HUES64 (cell line): ENCODE measurements at regions not wholly inside any gene's neighbourhood (a gene's known extent, or its start where the extent isn't known, plus 50 kb on each side); places are given as distances from the start of the nearest gene placed in this dataset.

ENCODE experiments used
- H3K27ac ChIP-seq: 2 replicates; pipeline ENCODE4 v1.7.0; 2013; ENCODE audit warnings: low read depth, low read length, inconsistent platforms
- H3K27me3 ChIP-seq: 2 replicates; pipeline ENCODE4 v1.6.1; 2013; ENCODE audit warnings: mild to moderate bottlenecking, low read length; ENCODE audit not compliant: insufficient read depth
- H3K36me3 ChIP-seq: 2 replicates; pipeline ENCODE4 v1.6.1; 2013; ENCODE audit warnings: mild to moderate bottlenecking, low read length; ENCODE audit not compliant: insufficient read depth
- H3K4me1 ChIP-seq: 2 replicates; pipeline ENCODE4 v1.6.1; 2013; ENCODE audit warnings: mild to moderate bottlenecking, low read length, moderate library complexity; ENCODE audit not compliant: insufficient read depth
- H3K4me3 ChIP-seq: 2 replicates; pipeline ENCODE4 v1.5.1; 2013; ENCODE audit warnings: mild to moderate bottlenecking, low read length, moderate library complexity
- H3K9ac ChIP-seq: 2 replicates; pipeline ENCODE4 v1.6.1; 2013; ENCODE audit warnings: mild to moderate bottlenecking, low read depth, low read length
- H3K9me3 ChIP-seq: 2 replicates; pipeline ENCODE4 v1.6.1; 2013; ENCODE audit warnings: low read depth, low read length; ENCODE audit not compliant: insufficient read depth
- WGBS: fragments of 150-250, 120-280 bp; methylation state at CpG from one replicate; pipeline ENCODE4 v1.1.7; 2013; ENCODE audit warnings: missing lambda C conversion rate; 5-methylcytosine and 5-hydroxymethylcytosine counted together

DNA sequence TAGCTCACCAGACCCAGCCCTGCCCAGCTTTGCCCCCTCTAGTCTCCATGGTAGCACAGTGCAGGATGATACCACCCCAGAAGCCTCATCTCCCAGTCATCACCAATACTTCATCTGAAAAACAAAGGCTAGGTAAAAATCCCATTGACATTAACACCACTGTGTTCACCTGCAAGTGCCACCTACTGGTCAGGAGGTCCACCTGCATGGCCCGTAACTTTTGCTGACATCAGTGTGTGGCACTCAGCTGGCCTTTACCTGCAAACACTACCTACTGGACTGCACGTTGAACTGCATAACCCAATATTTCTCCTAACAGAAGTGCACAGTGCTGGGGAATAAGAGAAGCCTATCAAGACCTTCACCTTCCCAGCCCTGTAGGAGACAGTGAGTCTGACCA, 234.7 kb upstream of the ADGRB3 start:
- Histone ChIP-seq H3K36me3 (no peaks in the 10 kb centered on the region), H3K9me3 (peaks cover 7% of the 10 kb centered on the region; the same call in 1 of the 2 replicates), H3K9ac (no peak overlapping the region), H3K27me3 (no peaks in the 10 kb centered on the region), H3K4me3 (no peak overlapping the region), H3K27ac (no peak overlapping the region), H3K4me1 (no peaks in the 10 kb centered on the region)
- 95% methylated on average over 2 of the region's 2 CpGs for WGBS

DNA sequence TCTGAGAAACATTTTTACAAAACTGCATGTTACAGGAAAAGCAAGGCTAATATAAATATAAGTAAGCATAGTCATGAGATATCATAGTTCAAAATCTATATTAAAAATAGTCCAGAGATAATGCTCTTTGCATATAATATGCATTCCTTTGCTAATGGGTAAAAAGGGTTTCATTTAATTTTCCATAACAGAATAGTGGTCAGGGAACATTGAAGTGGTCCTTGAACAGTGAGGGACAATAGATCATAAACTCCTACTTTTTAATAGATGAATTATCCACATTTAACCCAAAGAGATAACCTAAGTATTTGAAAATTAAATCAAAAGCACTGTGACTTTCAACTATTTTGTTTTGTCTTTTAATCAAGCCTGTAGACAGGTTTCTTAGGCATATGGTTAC, 243.1 kb upstream of the ADGRB3 start:
- no peaks in the 10 kb centered on the region; the same call in 1 of the 2 replicates for H3K9me3 ChIP-seq

DNA sequence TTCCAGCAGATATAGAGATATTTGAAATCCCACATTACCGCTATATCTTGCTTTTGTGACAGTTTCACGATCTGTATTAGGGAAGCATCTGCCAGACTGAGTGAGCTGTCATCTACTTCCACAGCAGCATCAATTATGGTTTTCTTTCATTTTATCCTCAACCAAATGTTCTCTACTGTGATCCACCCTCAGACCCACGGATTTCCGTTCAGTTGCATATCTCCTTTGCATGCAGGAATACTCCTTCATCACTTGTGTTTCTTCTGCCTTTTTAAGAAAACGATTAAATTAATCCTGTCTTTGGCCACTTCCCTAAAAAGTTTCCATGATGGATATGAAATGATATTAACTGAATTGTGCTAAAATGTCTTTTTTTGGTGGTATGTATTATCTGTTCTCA, 262.1 kb upstream of the ADGRB3 start:
- no peaks in the 10 kb centered on the region; the same call in 1 of the 2 replicates for H3K4me1 ChIP-seq
- H3K9me3 ChIP-seq: no peaks in the 10 kb centered on the region
- 92% methylated on average over 5 of the region's 5 CpGs for WGBS
- no peak overlapping the region for H3K4me3 ChIP-seq
- no peaks in the 10 kb centered on the region for H3K36me3 ChIP-seq
- H3K27me3 ChIP-seq: no peaks in the 10 kb centered on the region
- no peak overlapping the region for H3K27ac ChIP-seq
- no peak overlapping the region for H3K9ac ChIP-seq

More for the DNA sequence above, 243.1 kb upstream of the ADGRB3 start:
- no peak overlapping the region for H3K9ac ChIP-seq
- no peaks in the 10 kb centered on the region for H3K4me1 ChIP-seq
- H3K4me3 ChIP-seq: no peak overlapping the region
- no peaks in the 10 kb centered on the region for H3K36me3 ChIP-seq
- no peak overlapping the region for H3K27ac ChIP-seq
- H3K27me3 ChIP-seq: no peaks in the 10 kb centered on the region

DNA sequence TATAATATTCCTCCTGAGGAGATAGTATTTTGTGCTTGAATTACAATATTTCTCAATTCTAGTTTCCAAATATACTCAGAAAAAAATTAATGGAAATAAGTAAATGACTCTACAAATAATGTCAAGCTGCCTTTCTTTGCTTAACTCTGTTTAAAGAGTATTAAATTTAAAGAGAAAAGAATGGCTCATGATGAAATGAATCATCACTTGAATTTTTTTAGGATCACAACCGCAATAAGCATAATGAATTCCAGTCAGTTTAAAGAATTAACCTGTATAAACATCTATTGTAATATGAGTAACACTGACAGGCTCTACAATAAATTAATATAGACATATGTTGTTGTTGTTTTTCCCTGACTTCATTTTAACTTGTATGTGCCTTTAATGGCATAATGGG, 266.2 kb upstream of the ADGRB3 start:
- Histone ChIP-seq H3K9me3 (no peaks in the 10 kb centered on the region), H3K27ac (no peak overlapping the region), H3K4me1 (no peaks in the 10 kb centered on the region), H3K4me3 (no peak overlapping the region), H3K27me3 (no peaks in the 10 kb centered on the region), H3K36me3 (no peaks in the 10 kb centered on the region), H3K9ac (no peak overlapping the region)
- no CpG with 5 or more reads among the region's 1 CpG for WGBS

DNA sequence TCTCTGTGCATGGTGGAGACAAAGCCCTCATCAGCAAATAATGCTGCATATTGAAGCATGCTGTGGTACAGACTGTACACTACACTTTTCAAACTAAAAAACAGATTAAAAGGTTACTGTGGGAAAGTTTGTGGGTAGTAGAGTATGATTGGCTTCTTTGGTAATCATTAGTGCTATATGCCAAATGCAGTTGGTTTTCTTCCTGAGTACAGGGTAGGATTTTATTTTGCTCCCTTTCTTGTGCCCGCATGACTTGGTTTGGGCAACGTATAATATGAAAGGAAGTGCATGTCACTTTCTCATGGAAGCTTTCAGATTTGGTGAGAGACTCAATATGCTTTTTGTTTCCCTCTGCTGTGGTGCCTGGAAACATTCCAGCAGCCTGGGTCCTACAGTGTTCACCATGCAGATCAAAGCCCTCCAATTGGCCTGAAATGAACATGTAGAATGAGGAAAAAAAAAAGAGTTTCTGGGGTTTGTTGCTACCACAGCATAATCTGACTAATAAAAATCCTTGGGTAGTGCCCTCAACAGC, 270.7 kb upstream of the ADGRB3 start:
- no peaks in the 10 kb centered on the region for H3K27me3 ChIP-seq
- WGBS: 92% methylated on average over 2 of the region's 2 CpGs
- H3K9ac ChIP-seq: no peak overlapping the region
- no peak overlapping the region for H3K27ac ChIP-seq
- H3K9me3 ChIP-seq: no peaks in the 10 kb centered on the region
- no peaks in the 10 kb centered on the region for H3K36me3 ChIP-seq
- no peak overlapping the region for H3K4me3 ChIP-seq
- no peaks in the 10 kb centered on the region for H3K4me1 ChIP-seq

DNA sequence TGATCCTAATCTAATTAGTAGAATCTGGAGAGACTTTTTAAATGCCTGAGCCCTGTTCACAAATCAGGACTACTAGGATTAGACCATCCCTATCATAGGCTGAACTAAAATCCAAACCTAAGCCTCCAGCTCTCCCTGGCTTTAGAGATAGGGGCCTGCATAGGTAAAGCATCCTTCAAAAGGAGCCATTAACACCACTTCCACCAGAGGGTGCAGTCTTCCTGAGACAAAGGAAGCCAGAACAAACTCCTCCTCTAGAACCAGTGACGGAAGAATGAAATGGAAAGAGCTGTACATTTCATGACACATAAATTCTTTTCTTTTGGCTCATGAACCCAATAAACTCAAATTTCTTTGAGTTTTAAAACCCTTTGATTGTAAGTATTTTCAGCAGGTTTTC, 291.2 kb upstream of the ADGRB3 start:
- Histone ChIP-seq H3K4me3 (no peak overlapping the region), H3K36me3 (no peaks in the 10 kb centered on the region), H3K9ac (no peak overlapping the region), H3K9me3 (no peaks in the 10 kb centered on the region), H3K4me1 (no peaks in the 10 kb centered on the region), H3K27me3 (no peaks in the 10 kb centered on the region), H3K27ac (no peak overlapping the region)
- WGBS: 75% methylated on average over 1 of the region's 1 CpG

DNA sequence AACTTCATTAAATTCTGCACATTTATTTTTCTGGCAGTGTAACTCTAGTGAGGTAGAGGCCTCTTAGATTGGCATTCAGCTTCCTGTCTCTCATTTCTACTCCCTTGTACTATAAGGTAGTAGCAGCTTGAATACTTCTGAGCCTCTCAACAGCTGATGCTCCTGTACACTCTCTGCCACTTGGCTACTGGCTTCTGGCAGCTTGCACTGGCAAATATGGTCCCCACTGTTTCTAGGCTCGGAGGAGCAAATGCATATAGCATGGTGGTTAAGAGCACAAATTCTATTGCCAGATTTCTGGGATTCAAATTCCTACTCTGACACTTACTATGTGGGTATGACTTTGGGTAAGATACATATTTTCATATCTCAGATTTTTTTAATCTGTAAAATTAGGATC, 292.8 kb upstream of the ADGRB3 start:
- Histone ChIP-seq H3K27ac (no peak overlapping the region), H3K27me3 (no peaks in the 10 kb centered on the region), H3K36me3 (no peaks in the 10 kb centered on the region), H3K4me3 (no peak overlapping the region), H3K9ac (no peak overlapping the region), H3K9me3 (no peaks in the 10 kb centered on the region), H3K4me1 (no peaks in the 10 kb centered on the region)
- 100% methylated on average over 1 of the region's 1 CpG for WGBS

DNA sequence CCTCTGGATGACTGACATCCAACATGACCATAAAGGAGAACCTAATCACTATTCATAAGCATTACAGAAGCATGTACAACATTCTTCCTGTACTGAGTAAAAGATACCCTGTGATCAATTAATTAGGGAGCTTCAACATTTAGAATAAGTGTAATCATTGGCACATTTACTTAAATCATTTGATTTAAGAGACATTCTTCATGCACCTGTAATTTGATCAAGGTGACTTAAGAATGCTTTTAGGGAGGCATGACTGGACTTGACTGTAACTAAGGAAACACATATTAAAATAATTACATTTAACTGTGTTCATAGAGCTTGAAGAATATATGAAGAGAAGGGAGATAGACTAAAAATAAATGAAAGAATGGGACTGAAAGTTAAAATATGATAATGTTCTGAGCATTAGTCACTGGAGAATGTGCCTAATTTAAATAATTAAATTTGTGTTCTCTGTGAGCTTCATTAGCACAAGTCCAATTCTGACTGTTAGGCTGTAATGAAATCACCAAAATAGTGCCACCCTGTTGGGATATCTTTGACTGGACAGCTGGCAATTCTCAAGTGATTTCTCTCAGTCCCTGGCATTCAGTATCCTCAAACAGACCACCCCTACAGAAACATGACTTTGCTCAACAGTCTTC, 295.5 kb upstream of the ADGRB3 start:
- Histone ChIP-seq H3K36me3 (no peaks in the 10 kb centered on the region), H3K9ac (no peak overlapping the region), H3K27me3 (no peaks in the 10 kb centered on the region), H3K4me3 (no peak overlapping the region), H3K9me3 (no peaks in the 10 kb centered on the region), H3K27ac (no peak overlapping the region), H3K4me1 (no peaks in the 10 kb centered on the region)

DNA sequence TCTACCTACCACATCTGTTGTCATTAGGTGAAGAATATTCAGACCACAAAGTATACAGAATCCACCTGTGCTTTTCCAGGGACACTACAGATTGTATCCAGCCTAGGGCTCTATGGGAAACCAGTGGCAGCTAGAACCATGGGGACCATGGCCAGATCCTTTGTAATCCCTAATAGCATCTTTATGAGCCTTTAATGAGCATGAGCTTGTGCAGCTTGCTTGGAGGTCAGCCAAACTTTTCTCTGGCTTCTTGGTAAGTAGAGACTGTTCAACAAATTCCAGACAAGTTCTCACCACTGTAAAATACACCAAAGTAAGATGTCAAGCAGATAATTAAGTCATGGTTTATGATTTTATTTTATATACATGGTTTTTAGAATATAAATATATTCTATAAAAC, 301.6 kb upstream of the ADGRB3 start:
- Histone ChIP-seq H3K27ac (no peak overlapping the region), H3K27me3 (no peaks in the 10 kb centered on the region), H3K9me3 (no peaks in the 10 kb centered on the region)

DNA sequence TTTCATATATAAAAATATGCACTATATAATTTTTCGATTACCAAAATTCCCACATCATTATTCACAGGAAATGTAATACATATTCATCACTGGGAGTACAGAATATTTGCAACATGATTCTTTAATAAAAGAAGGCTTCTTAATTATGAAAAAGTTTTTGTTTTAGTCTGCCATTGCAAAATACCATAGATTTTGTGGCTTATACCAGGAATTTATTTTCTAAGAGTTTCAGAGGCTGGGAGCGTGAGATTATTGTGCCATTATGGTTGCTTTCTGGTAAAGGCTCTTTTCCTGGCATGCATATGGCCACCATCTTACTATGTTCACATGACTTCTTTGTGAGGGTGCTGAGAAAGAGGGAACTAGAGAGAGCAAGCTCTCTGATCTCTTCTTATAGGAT, 306.9 kb upstream of the ADGRB3 start:
- 92% methylated on average over 1 of the region's 2 CpGs for WGBS
- Histone ChIP-seq H3K9ac (no peak overlapping the region), H3K27ac (no peak overlapping the region), H3K4me3 (no peak overlapping the region), H3K9me3 (no peaks in the 10 kb centered on the region), H3K27me3 (no peaks in the 10 kb centered on the region), H3K4me1 (no peaks in the 10 kb centered on the region), H3K36me3 (no peaks in the 10 kb centered on the region)

More for the DNA sequence above, 301.6 kb upstream of the ADGRB3 start:
- H3K4me3 ChIP-seq: no peak overlapping the region
- H3K36me3 ChIP-seq: no peaks in the 10 kb centered on the region
- H3K9ac ChIP-seq: no peak overlapping the region
- H3K4me1 ChIP-seq: no peaks in the 10 kb centered on the region

DNA sequence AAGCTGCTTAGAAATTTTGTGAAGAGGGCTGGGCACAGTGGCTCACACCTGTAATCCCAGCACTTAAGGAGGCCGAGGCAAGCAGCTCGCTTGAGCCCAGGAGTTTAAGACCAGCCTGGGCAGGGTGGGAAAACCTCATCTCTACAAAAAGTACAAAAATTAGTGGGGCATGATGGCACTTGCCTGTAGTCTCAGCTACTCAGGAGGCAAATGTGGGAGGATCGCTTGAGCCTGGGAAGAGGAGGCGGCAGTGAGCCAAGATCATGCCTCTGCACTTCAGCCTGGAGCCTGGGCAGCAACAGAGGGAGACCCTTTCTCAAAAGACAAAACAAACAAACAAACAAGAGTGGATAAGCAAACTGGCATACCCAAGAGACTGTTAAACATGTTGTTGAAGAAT, 308.3 kb upstream of the ADGRB3 start:
- no peak overlapping the region for H3K9ac ChIP-seq
- H3K27me3 ChIP-seq: no peaks in the 10 kb centered on the region
- H3K36me3 ChIP-seq: no peaks in the 10 kb centered on the region
- H3K4me1 ChIP-seq: no peaks in the 10 kb centered on the region
- H3K4me3 ChIP-seq: no peak overlapping the region
- no peak overlapping the region for H3K27ac ChIP-seq
- 86% methylated on average over 4 of the region's 4 CpGs for WGBS
- H3K9me3 ChIP-seq: no peaks in the 10 kb centered on the region

DNA sequence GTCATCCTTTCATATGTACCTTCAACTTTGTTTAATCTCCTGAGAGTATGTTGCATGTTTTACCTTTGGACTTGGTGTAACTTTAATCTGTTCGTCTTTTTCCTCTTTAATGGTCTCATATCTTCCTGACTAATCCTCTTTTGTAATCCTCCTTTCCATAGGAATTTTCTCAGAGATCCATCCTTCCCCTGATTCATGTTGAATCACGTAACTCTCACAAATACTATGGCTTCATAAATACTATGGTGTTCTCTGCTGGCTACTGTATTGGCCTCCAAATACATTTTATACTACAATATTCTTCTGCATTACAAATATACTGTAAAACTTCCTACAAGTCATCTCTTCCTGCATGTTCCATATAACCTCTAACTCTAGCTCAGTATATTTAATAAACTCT, 317.7 kb upstream of the ADGRB3 start:
- Histone ChIP-seq H3K36me3 (no peaks in the 10 kb centered on the region), H3K9me3 (no peaks in the 10 kb centered on the region), H3K4me3 (no peak overlapping the region), H3K9ac (no peak overlapping the region), H3K27ac (no peak overlapping the region), H3K4me1 (no peaks in the 10 kb centered on the region), H3K27me3 (no peaks in the 10 kb centered on the region)
- WGBS: 48% methylated on average over 2 of the region's 2 CpGs
